OCI-LY1 (cell line): ENCODE measurements at regions not wholly inside any gene's neighbourhood (a gene's known extent, or its start where the extent isn't known, plus 50 kb on each side); places are given as distances from the start of the nearest gene placed in this dataset.

Source experiments
- H2AFZ ChIP-seq: fragments of 200-600 bp; sonication (generic), shearing (Covaris generic); 2 replicates; pipeline ENCODE4 v1.6.0; 2014; ENCODE audit warnings: antibody characterized with exemption, mild to moderate bottlenecking, low read length
- H3F3A ChIP-seq: fragments of 200-600 bp; sonication (generic), shearing (Covaris generic); 2 replicates; pipeline ENCODE4 v1.6.0; 2014; ENCODE audit warnings: mild to moderate bottlenecking, antibody characterized with exemption, low read length, moderate library complexity; ENCODE audit not compliant: insufficient read depth
- H3K27ac ChIP-seq: fragments of 200-600 bp; sonication (generic); 2 replicates; pipeline ENCODE4 v1.5.1; 2014; ENCODE audit warnings: low read length, mixed run types, mild to moderate bottlenecking, low read depth; ENCODE audit not compliant: poor library complexity, severe bottlenecking
- H3K27me3 ChIP-seq: fragments of 200-600 bp; sonication (generic); 2 replicates; pipeline ENCODE4 v1.6.0; 2014; ENCODE audit warnings: antibody characterized with exemption, mild to moderate bottlenecking, low read length, moderate library complexity; ENCODE audit not compliant: insufficient read depth
- H3K36me3 ChIP-seq: fragments of 200-600 bp; sonication (generic); 2 replicates; pipeline ENCODE4 v1.6.1; 2014; ENCODE audit warnings: mild to moderate bottlenecking, antibody characterized with exemption, low read length, moderate library complexity, mixed read lengths; ENCODE audit not compliant: insufficient read depth
- H3K4me1 ChIP-seq: fragments of 200-600 bp; sonication (generic); 2 replicates; pipeline ENCODE4 v1.5.1; 2014; ENCODE audit warnings: mild to moderate bottlenecking, low read length, moderate library complexity; ENCODE audit not compliant: insufficient read depth, severe bottlenecking
- H3K4me2 ChIP-seq: fragments of 200-600 bp; sonication (generic), shearing (Covaris generic); 2 replicates; pipeline ENCODE4 v1.6.1; 2014; ENCODE audit warnings: low read length
- H3K4me3 ChIP-seq: fragments of 200-600 bp; sonication (generic); 2 replicates; pipeline ENCODE4 v1.5.1; 2014; ENCODE audit warnings: low read length, low read depth, mild to moderate bottlenecking, mixed read lengths; ENCODE audit not compliant: poor library complexity, severe bottlenecking
- H3K79me2 ChIP-seq: fragments of 200-600 bp; shearing (Covaris generic); 2 replicates; pipeline ENCODE4 v1.6.1; 2016; ENCODE audit warnings: mixed run types, low read length, mixed read lengths; ENCODE audit not compliant: insufficient read depth
- H3K9ac ChIP-seq: fragments of 200-600 bp; sonication (generic), shearing (Covaris generic); 2 replicates; pipeline ENCODE4 v1.6.1; 2014; ENCODE audit warnings: mild to moderate bottlenecking, low read length, mixed read lengths
- H3K9me2 ChIP-seq: fragments of 200-600 bp; sonication (generic), shearing (Covaris generic); 2 replicates; pipeline ENCODE4 v1.6.1; 2014; ENCODE audit warnings: low read depth, mild to moderate bottlenecking, low read length, mixed read lengths
- H3K9me3 ChIP-seq: fragments of 200-600 bp; shearing (Covaris generic); 2 replicates; pipeline ENCODE4 v1.6.1; 2014; ENCODE audit warnings: low read length, mixed read lengths
- H4K20me1 ChIP-seq: fragments of 200-600 bp; sonication (generic), shearing (Covaris generic); 2 replicates; pipeline ENCODE4 v1.6.0; 2016; ENCODE audit warnings: mild to moderate bottlenecking, low read length; ENCODE audit not compliant: insufficient read depth
- EZH2 ChIP-seq: fragments of 200-600 bp; sonication (generic), shearing (Covaris generic); IDR thresholded peaks from 2 replicates; pipeline ENCODE4 v1.8.0; 2017; ENCODE audit warnings: borderline replicate concordance, mixed run types, mild to moderate bottlenecking, antibody characterized with exemption, low read length, moderate library complexity, mixed read lengths
- TF ChIP-seq, protein P1 (sequence below): fragments of 200-600 bp; sonication (generic), shearing (Covaris generic); IDR thresholded peaks from 2 replicates; pipeline ENCODE4 v1.5.1; 2017; ENCODE audit warnings: mild to moderate bottlenecking, antibody characterized with exemption, low read length, moderate library complexity, mixed read lengths

DNA sequence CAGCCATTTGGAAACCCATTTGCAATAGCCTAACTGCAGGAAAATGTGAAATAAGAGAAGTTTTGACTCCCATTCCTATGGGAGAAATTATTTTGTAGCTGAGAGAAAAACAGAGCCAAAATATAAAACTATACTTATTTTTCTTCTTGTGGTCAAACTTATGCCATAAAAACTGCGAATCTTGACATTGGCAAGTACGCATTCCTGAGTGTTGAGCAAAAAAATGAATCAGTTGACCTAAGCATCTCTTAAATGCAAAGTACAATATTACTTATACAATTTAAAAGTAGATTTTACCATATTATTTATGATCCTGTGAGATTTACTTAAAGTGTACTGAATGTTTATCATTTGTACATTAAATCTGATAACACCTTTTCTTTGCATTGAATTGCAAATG lies 50.1 kb upstream of the CMC1 start:
- no peak overlapping the region for H3K4me3 ChIP-seq
- H2AFZ ChIP-seq = no peak overlapping the region
- no peaks in the 10 kb centered on the region for H3F3A ChIP-seq
- H3K9me3 ChIP-seq = no peaks in the 10 kb centered on the region
- no peak overlapping the region for H3K4me2 ChIP-seq
- no peaks in the 10 kb centered on the region for H3K79me2 ChIP-seq
- H3K36me3 ChIP-seq = no peaks in the 10 kb centered on the region
- H3K9ac ChIP-seq = no peak overlapping the region
- no peaks in the 10 kb centered on the region for H3K9me2 ChIP-seq
- no peaks in the 10 kb centered on the region for H4K20me1 ChIP-seq
- H3K27ac ChIP-seq = no peak overlapping the region
- no peaks in the 10 kb centered on the region for H3K27me3 ChIP-seq
- no peak for TF ChIP-seq EZH2
- TF ChIP-seq, protein P1, sequence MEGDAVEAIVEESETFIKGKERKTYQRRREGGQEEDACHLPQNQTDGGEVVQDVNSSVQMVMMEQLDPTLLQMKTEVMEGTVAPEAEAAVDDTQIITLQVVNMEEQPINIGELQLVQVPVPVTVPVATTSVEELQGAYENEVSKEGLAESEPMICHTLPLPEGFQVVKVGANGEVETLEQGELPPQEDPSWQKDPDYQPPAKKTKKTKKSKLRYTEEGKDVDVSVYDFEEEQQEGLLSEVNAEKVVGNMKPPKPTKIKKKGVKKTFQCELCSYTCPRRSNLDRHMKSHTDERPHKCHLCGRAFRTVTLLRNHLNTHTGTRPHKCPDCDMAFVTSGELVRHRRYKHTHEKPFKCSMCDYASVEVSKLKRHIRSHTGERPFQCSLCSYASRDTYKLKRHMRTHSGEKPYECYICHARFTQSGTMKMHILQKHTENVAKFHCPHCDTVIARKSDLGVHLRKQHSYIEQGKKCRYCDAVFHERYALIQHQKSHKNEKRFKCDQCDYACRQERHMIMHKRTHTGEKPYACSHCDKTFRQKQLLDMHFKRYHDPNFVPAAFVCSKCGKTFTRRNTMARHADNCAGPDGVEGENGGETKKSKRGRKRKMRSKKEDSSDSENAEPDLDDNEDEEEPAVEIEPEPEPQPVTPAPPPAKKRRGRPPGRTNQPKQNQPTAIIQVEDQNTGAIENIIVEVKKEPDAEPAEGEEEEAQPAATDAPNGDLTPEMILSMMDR = no peak
- no peaks in the 10 kb centered on the region for H3K4me1 ChIP-seq
